T-cell (primary cell): ENCODE measurements at regions not wholly inside any gene's neighbourhood (a gene's known extent, or its start where the extent isn't known, plus 50 kb on each side); places are given as distances from the start of the nearest gene placed in this dataset.

ENCODE experiments used
- ATAC-seq, 4 experiments: fragments of 200-7000 bp in 3 of 4; fragments of 150-1000 bp in 1 of 4; cut with Tn5 transposase; replicated peaks in 1 of 4; 1 replicate in 3 of 4; 2 replicates in 1 of 4; pipeline ENCODE4 v1.10.0; 2021; ENCODE audit warnings: moderate library complexity in 3 of 4, mild to moderate bottlenecking in 2 of 4, moderate number of reproducible peaks in 1 of 4
- CTCF ChIA-PET, 2 donors: fragments of 300-600 bp; sonication (Branson Sonifier 250); formaldehyde crosslinking; loops; one replicate each; lab custom pipeline; 2022; ENCODE audit warnings: antibody characterized with exemption in 2 of 2; lab: Charles Lee
- POLR2A ChIA-PET, 2 donors: fragments of 300-600 bp; sonication (Branson Sonifier 250); formaldehyde crosslinking; loops; one replicate each; lab custom pipeline; 2022; ENCODE audit warnings: antibody characterized with exemption in 2 of 2; lab: Charles Lee
- DNase-seq, 35 experiments: peaks; one replicate each; pipeline versions ENCODE4 v3.0.0 to v3.0.0-alpha.2; 2013 to 2023
- H3K27ac ChIP-seq: one replicate; pipeline ENCODE4 v1.5.1; 2013; ENCODE audit warnings: low read length
- H3K27me3 ChIP-seq, 2 experiments: replicated peaks in 1 of 2; 1 replicate in 1 of 2; 2 replicates in 1 of 2; pipeline versions ENCODE4 v1.6.1 to v1.7.0; 2013; ENCODE audit warnings: low read length in 1 of 2, mixed read lengths in 1 of 2; ENCODE audit not compliant: control insufficient read depth in 2 of 2, insufficient read depth in 2 of 2; ENCODE audit errors: extremely low read depth in 1 of 2
- H3K36me3 ChIP-seq, 2 donors: 1 replicate in 1 of 2; 2 replicates in 1 of 2; pipeline versions ENCODE4 v1.6.1 to v1.7.0; 2013; ENCODE audit warnings: low read length in 1 of 2; ENCODE audit not compliant: control insufficient read depth in 2 of 2, insufficient read depth in 1 of 2; ENCODE audit errors: extremely low read depth in 1 of 2
- H3K4me1 ChIP-seq, 2 experiments: 1 replicate in 1 of 2; 2 replicates in 1 of 2; pipeline versions ENCODE4 v1.6.1 to v1.7.0; 2013; ENCODE audit warnings: low read length in 2 of 2, mixed read lengths in 1 of 2; ENCODE audit not compliant: insufficient read depth in 2 of 2, control insufficient read depth in 1 of 2; ENCODE audit errors: extremely low read depth in 1 of 2
- H3K4me3 ChIP-seq, 2 donors: 1 replicate in 1 of 2; 2 replicates in 1 of 2; pipeline versions ENCODE4 v1.5.1 to v1.7.0; 2013; ENCODE audit warnings: mild to moderate bottlenecking in 2 of 2, low read length in 1 of 2, moderate library complexity in 1 of 2; ENCODE audit not compliant: control insufficient read depth in 1 of 2; ENCODE audit errors: extremely low read depth in 1 of 2
- H3K9me3 ChIP-seq: 2 replicates; pipeline ENCODE4 v1.7.0; 2013
- H3K27ac Mint-ChIP-seq, 2 donors: one replicate each; pipeline ENCODE4 v1.8.0; 2020 to 2021; ENCODE audit warnings: mild to moderate bottlenecking in 2 of 2, mixed read lengths in 2 of 2
- H3K27me3 Mint-ChIP-seq, 2 donors: one replicate each; pipeline ENCODE4 v1.8.0; 2021 to 2022; ENCODE audit warnings: mixed read lengths in 2 of 2
- H3K36me3 Mint-ChIP-seq: one replicate; pipeline ENCODE4 v1.8.0; 2021; ENCODE audit warnings: mixed read lengths
- H3K4me1 Mint-ChIP-seq, 3 donors: one replicate each; pipeline ENCODE4 v1.8.0; 2020 to 2022; ENCODE audit warnings: mixed read lengths in 3 of 3, mild to moderate bottlenecking in 1 of 3
- H3K4me3 Mint-ChIP-seq, 3 donors: one replicate each; pipeline ENCODE4 v1.8.0; 2020 to 2022; ENCODE audit warnings: mild to moderate bottlenecking in 3 of 3, mixed read lengths in 3 of 3, moderate library complexity in 3 of 3
- H3K9me3 Mint-ChIP-seq, 3 donors: one replicate each; pipeline ENCODE4 v1.8.0; 2020 to 2022; ENCODE audit warnings: mixed read lengths in 3 of 3
- WGBS: methylation state at CpG from one replicate; pipeline ENCODE4 v1.1.5; 2013; ENCODE audit warnings: missing lambda C conversion rate; ENCODE audit not compliant: insufficient coverage; 5-methylcytosine and 5-hydroxymethylcytosine counted together

DNA sequence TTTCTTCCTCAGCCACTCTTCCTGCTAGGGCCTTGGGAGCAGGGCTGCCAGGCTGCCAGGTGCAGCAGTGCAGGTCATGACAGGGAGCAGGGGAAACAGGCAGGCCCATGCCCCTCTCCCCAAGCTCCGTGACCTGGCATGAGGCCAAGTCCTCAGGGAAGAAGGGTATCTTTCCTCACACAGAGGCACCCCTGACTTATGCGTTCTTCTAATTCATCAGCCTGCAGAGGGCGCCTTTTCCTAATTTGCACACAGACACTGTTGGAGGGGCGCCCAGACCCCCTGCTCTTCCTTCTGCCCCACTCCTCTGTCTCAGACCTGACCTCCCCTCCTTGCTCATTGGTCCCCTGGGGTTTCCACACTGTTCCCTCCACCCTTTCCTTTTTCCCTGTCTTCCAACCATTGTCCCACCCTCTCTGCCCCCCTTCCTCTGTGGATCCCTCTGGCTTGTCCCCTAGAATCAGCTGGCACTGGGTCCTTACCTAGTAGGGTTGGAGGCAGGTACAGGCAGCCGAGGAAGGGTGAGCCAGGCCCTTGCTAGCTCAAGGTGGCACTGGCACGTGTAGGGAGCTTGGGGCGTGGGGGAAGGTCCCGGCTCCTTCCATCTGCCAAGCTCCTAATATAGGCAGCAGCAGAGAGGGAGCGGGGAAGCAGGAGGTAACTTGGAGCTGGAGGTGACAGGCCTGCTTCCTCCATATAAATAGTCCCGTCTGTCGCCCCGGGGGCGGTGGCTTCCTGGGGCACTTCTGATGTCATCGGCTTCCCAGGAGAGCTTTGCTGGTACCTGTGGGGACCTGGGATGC lies 154.9 kb upstream of the MLN start:
- Histone ChIP-seq H3K27ac (no peak overlapping the region), H3K9me3 (no peaks in the 10 kb centered on the region), H3K27me3 (peaks cover 0 to 38% of the 10 kb centered on the region in 2 experiments), H3K4me1 (no peaks in the 10 kb centered on the region), H3K4me3 (no peak overlapping the region), H3K36me3 (no peaks in the 10 kb centered on the region)
- H3K4me1 Mint-ChIP-seq: peaks cover 0 to 9% (median 2%) of the 10 kb centered on the region in 3 donors
- no peaks in the 10 kb centered on the region for H3K36me3 Mint-ChIP-seq
- peak in 1 of 35 experiments; percentile 20 for DNase-seq
- WGBS: 62% methylated on average over 5 of the region's 14 CpGs
- ChIA-PET POLR2A (no interaction called here), CTCF (no interaction called here)
- no peaks in the 10 kb centered on the region for H3K9me3 Mint-ChIP-seq
- H3K27me3 Mint-ChIP-seq: peaks cover 0 to 3% of the 10 kb centered on the region in 2 donors
- no peak overlapping the region for H3K4me3 Mint-ChIP-seq
- no peak overlapping the region for H3K27ac Mint-ChIP-seq
- no peak for ATAC-seq

DNA sequence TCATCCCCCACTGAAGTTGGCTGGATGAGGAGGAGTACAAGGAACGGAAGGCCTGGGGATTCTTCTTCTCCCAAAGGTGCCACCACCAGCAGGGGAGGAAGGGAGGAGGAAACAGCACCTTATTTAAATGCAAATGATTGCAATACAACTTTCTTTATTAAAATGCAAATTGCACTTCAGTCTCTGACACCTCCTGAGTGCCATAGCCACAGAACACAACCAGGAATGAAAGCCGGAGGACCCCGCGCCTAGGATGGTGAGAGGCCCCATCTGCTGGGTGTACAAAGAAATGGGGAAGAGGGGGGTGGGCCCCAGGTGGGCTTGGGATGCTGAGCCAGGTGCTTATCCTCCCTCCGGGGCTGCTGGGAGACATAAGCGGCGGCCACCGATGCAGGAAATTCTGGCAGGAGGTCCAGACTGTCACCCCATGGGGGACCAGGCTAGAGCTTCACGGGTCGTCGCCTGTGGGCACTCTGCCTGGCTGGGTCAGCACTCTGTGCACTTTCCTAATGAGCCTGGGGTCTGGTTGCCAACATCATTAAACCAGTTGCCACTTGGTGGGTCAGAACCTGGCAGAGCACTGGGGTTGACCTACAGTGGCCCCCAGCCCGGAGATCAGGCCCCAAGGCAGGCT lies 154.2 kb upstream of the MLN start:
- no peak overlapping the region for H3K4me3 ChIP-seq
- 65% methylated on average over 10 of the region's 12 CpGs for WGBS
- no peak overlapping the region for H3K27ac Mint-ChIP-seq
- no peaks in the 10 kb centered on the region for H3K9me3 Mint-ChIP-seq
- no peaks in the 10 kb centered on the region for H3K36me3 Mint-ChIP-seq
- H3K27me3 Mint-ChIP-seq: peaks cover 0 to 4% of the 10 kb centered on the region in 2 donors
- H3K27me3 ChIP-seq: peaks cover 0 to 32% of the 10 kb centered on the region in 2 experiments
- no peaks in the 10 kb centered on the region for H3K4me1 ChIP-seq
- CTCF ChIA-PET: no interaction called here
- POLR2A ChIA-PET: no interaction called here
- no peak overlapping the region for H3K4me3 Mint-ChIP-seq
- no peak overlapping the region for H3K27ac ChIP-seq
- no peaks in the 10 kb centered on the region for H3K36me3 ChIP-seq
- DNase-seq (no peak), ATAC-seq (peak in 1 of 4 experiments; percentile 29)
- no peaks in the 10 kb centered on the region for H3K9me3 ChIP-seq
- H3K4me1 Mint-ChIP-seq: peaks cover 0 to 9% (median 2%) of the 10 kb centered on the region in 3 donors

DNA sequence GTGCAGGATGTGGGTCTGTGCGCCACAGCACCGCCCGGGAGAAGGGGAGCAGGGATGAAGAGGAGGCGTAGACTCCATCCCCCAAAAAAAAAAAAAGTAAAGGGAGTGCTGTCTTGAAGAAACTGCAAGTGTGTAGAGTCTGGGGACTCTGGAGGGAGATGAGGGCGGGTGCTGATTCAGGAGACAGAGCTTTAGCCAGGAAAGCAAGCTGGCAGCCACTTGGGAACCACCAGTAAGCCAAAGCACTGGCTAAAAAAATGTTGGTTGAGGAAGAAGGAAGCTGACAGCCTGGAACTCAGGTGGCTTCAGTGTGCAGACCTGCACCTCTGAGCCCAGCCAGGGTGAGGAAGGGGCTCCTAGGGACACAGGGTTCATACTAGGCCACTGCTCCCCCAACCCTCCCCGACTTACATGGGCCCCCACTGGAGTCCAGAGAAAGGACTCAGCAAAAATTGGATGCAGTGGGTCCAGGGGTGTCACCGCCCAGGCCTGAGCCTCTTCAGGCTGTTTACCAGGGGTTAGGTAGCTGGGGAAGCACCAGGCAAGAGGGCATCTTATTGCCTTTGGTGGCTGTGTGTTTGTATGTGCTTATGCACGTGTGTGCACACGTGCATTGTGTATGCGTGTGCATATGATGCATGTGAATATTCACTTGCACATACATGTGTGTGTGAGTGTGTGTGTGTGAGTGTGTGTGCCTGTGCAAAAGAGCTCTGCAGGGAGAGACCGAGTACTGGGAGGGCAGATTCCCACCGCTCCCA lies 153.5 kb upstream of the MLN start:
- Mint-ChIP-seq H3K27ac (no peak overlapping the region), H3K36me3 (no peaks in the 10 kb centered on the region), H3K4me1 (peaks cover 0 to 9% (median 2%) of the 10 kb centered on the region in 3 donors), H3K4me3 (no peak overlapping the region), H3K9me3 (no peaks in the 10 kb centered on the region), H3K27me3 (peaks cover 0 to 4% of the 10 kb centered on the region in 2 donors)
- no peaks in the 10 kb centered on the region for H3K4me1 ChIP-seq
- H3K27ac ChIP-seq: no peak overlapping the region
- no peak overlapping the region for H3K4me3 ChIP-seq
- CTCF ChIA-PET: no interaction called here
- no peaks in the 10 kb centered on the region for H3K36me3 ChIP-seq
- WGBS: 90% methylated on average over 5 of the region's 12 CpGs
- no peaks in the 10 kb centered on the region for H3K9me3 ChIP-seq
- ATAC-seq (no peak), DNase-seq (no peak)
- POLR2A ChIA-PET: no interaction called here
- H3K27me3 ChIP-seq: peaks cover 0 to 35% of the 10 kb centered on the region in 2 experiments

DNA sequence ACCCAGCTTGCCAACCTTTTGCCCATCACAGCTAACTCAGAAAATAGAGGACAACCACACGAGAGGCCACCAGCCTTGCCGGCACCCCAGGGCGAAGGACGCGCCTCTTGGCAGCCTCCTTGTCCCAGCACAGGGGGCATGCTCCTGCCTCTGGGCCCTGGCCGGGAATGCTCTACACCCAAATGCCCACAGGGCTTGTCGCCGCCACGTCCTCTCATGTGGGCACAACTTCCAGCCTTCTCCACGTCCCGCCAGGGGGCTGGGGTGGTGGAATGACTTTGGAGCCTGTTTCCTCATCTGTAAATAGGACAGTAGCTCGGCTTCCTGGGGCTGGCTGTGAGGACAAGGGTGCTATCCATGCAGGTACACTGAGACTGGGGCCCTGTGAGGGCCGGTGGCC lies 152.4 kb upstream of the MLN start:
- peaks cover 0 to 36% of the 10 kb centered on the region in 2 experiments for H3K27me3 ChIP-seq
- no peak overlapping the region for H3K27ac ChIP-seq
- POLR2A ChIA-PET: no interaction called here
- CTCF ChIA-PET: no interaction called here
- H3K36me3 ChIP-seq: no peaks in the 10 kb centered on the region
- no peak overlapping the region for H3K4me3 ChIP-seq
- H3K4me3 Mint-ChIP-seq: no peak overlapping the region
- H3K27me3 Mint-ChIP-seq: peaks cover 0 to 4% of the 10 kb centered on the region in 2 donors
- no peaks in the 10 kb centered on the region for H3K9me3 Mint-ChIP-seq
- DNase-seq (no peak), ATAC-seq (no peak)
- 84% methylated on average over 8 of the region's 13 CpGs for WGBS
- no peak overlapping the region for H3K27ac Mint-ChIP-seq
- peaks cover 0 to 9% (median 2%) of the 10 kb centered on the region in 3 donors for H3K4me1 Mint-ChIP-seq
- H3K9me3 ChIP-seq: no peaks in the 10 kb centered on the region
- no peaks in the 10 kb centered on the region for H3K4me1 ChIP-seq
- H3K36me3 Mint-ChIP-seq: no peaks in the 10 kb centered on the region

DNA sequence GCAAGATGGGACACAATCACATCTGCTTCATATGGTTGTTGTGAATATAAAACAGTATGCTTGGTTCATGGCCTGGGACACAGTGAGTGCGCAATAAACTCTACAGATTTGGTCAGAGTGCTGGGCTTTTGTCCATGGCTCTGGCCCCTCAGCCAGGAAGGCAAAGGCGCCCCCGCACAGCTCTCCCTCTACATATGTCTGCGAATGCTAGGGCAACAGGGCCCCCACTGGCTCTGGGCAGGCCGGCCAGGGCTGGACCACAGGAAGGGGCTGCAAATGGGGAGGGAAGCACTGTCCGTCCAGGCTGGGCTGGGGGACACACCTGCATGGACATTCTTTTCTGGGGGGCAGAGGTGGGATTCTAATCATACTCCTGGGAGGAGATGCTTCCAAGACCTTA lies 151.8 kb upstream of the MLN start:
- H3K4me3 Mint-ChIP-seq: no peak overlapping the region
- CTCF ChIA-PET: no interaction called here

DNA sequence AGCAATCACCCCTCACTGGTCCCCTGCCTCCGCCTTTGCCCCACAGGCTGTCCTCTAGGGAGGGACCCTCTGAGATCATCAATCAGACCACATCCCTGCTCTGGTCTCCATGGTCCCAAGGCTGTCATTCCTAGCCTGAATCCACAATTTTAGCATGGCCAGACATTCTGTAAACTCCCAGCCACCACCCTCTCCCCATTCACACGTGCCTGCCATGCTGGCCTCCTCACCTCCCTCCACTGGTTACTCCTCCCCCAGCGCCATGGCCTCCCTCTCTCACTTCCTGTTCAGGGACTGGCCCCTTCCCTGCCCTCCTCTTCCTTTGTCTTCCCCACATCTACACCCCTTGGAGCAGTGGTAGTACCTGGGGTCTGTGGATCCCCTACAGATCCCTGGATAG lies 150.7 kb upstream of the MLN start:
- ATAC-seq (no peak), DNase-seq (no peak)
- H3K36me3 Mint-ChIP-seq: no peaks in the 10 kb centered on the region
- ChIA-PET CTCF (no interaction called here), POLR2A (no interaction called here)
- Histone ChIP-seq H3K27ac (no peak overlapping the region), H3K27me3 (peaks cover 0 to 41% of the 10 kb centered on the region in 2 experiments), H3K9me3 (no peaks in the 10 kb centered on the region), H3K36me3 (no peaks in the 10 kb centered on the region), H3K4me1 (no peaks in the 10 kb centered on the region), H3K4me3 (no peak overlapping the region)
- no peak overlapping the region for H3K4me3 Mint-ChIP-seq
- H3K27ac Mint-ChIP-seq: peak overlapping the region in 1 of 2 donors; percentile 19
- peaks cover 0 to 9% (median 2%) of the 10 kb centered on the region in 3 donors for H3K4me1 Mint-ChIP-seq
- 43% methylated on average over 3 of the region's 3 CpGs for WGBS
- no peaks in the 10 kb centered on the region for H3K9me3 Mint-ChIP-seq
- peaks cover 0 to 4% of the 10 kb centered on the region in 2 donors for H3K27me3 Mint-ChIP-seq

More for the DNA sequence above, 151.8 kb upstream of the MLN start:
- Mint-ChIP-seq H3K36me3 (no peaks in the 10 kb centered on the region), H3K9me3 (no peaks in the 10 kb centered on the region), H3K27ac (no peak overlapping the region), H3K4me1 (peaks cover 0 to 9% (median 2%) of the 10 kb centered on the region in 3 donors), H3K27me3 (peaks cover 0 to 4% of the 10 kb centered on the region in 2 donors)
- POLR2A ChIA-PET: no interaction called here
- ATAC-seq: no peak
- no peak overlapping the region for H3K4me3 ChIP-seq
- no peak for DNase-seq
- H3K27me3 ChIP-seq: peaks cover 0 to 38% of the 10 kb centered on the region in 2 experiments
- no peak overlapping the region for H3K27ac ChIP-seq
- no peaks in the 10 kb centered on the region for H3K4me1 ChIP-seq
- WGBS: 92% methylated on average over 3 of the region's 6 CpGs
- H3K9me3 ChIP-seq: no peaks in the 10 kb centered on the region
- no peaks in the 10 kb centered on the region for H3K36me3 ChIP-seq
